ENCODE measurements at regions not wholly inside any gene's neighbourhood (a gene's known extent, or its start where the extent isn't known, plus 50 kb on each side); places are given as distances from the start of the nearest gene placed in this dataset.

- peaks cover 6% of the 10 kb centered on the region for H3K9me3 Mint-ChIP-seq (ENCODE audit: low read depth)
- H3K4me1 Mint-ChIP-seq (ENCODE audit: low read depth), result no peaks in the 10 kb centered on the region
- no peak for DNase-seq (ENCODE audit: low spot score, unreplicated experiment)
- peaks cover 1% of the 10 kb centered on the region for H3K36me3 Mint-ChIP-seq (ENCODE audit: insufficient read depth)
- TF ChIP-seq, protein P1, sequence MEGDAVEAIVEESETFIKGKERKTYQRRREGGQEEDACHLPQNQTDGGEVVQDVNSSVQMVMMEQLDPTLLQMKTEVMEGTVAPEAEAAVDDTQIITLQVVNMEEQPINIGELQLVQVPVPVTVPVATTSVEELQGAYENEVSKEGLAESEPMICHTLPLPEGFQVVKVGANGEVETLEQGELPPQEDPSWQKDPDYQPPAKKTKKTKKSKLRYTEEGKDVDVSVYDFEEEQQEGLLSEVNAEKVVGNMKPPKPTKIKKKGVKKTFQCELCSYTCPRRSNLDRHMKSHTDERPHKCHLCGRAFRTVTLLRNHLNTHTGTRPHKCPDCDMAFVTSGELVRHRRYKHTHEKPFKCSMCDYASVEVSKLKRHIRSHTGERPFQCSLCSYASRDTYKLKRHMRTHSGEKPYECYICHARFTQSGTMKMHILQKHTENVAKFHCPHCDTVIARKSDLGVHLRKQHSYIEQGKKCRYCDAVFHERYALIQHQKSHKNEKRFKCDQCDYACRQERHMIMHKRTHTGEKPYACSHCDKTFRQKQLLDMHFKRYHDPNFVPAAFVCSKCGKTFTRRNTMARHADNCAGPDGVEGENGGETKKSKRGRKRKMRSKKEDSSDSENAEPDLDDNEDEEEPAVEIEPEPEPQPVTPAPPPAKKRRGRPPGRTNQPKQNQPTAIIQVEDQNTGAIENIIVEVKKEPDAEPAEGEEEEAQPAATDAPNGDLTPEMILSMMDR (IDR thresholded peaks at IDR 0.05; ENCODE audit: unreplicated experiment), result no peak
- no peak overlapping the region for H3K27ac Mint-ChIP-seq
- H3K4me3 Mint-ChIP-seq (ENCODE audit: low read depth), result no peak overlapping the region
- no peaks in the 10 kb centered on the region for H3K27me3 Mint-ChIP-seq
Measured at GRCh38 chr3:6510713-6511112, 350.2 kb upstream of the GRM7 start.

DNA sequence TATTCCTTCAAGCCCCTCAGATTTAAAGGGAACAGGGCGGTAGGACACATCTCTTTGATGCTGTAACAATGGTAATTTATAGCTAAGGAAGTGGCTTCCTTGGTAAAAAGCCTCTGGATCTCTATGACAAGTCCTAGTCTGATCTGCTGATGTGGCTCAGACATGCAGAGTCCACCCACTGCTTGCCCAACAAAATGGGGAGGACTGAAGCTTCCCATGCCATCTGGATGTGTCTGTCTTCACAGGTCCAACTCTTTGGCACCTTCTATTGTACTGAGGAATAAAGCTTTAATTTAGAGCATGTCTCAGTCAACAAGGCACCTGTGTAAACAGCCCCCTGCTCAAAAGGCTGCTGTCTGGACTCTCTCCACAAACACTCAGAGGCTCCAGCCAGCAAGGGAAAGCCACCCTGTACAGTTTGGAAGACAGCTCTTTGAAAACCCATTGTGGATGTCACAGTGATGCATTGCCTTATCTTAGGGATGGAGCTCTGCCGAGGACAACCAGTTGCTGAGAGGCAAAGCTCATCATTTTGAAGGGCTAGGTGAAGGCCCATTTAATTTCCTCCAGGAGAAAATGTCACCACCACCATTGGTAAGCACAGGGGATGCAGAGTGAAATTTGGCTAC lies 348.6 kb upstream of the GRM7 start:
- Mint-ChIP-seq H3K27me3 (no peaks in the 10 kb centered on the region), H3K9me3 (ENCODE audit: low read depth) (peaks cover 4% of the 10 kb centered on the region), H3K4me3 (ENCODE audit: low read depth) (no peak overlapping the region), H3K4me1 (ENCODE audit: low read depth) (no peaks in the 10 kb centered on the region), H3K27ac (no peak overlapping the region), H3K36me3 (ENCODE audit: insufficient read depth) (peaks cover 1% of the 10 kb centered on the region)
- no peak for DNase-seq (ENCODE audit: low spot score, unreplicated experiment)
- TF ChIP-seq, protein P1 (IDR thresholded peaks at IDR 0.05; ENCODE audit: unreplicated experiment), result no peak

DNA sequence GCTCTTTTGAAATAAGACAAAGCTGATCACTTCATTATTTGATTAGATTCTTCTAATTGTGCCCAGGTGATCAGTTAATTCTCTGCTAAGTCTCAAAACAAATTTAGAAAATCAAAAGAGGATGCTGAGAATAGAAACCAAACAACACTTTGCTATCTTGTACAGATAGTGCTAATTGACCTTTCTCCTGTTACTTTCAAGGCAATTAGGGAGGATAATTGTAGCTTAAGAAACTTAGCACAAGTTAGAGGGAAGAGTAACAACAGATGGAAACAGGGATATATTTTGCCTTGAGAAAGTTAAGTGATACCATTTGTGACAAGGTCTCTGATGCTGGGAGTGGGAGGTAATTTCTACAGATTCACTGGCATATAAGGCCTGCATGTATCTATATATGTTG lies 344.8 kb upstream of the GRM7 start:
- no peaks in the 10 kb centered on the region for H3K4me1 Mint-ChIP-seq (ENCODE audit: low read depth)
- H3K9me3 Mint-ChIP-seq (ENCODE audit: low read depth), result peaks cover 8% of the 10 kb centered on the region
- DNase-seq (ENCODE audit: low spot score, unreplicated experiment), result no peak
- TF ChIP-seq, protein P1 (IDR thresholded peaks at IDR 0.05; ENCODE audit: unreplicated experiment), result no peak
- no peak overlapping the region for H3K27ac Mint-ChIP-seq
- no peak overlapping the region for H3K4me3 Mint-ChIP-seq (ENCODE audit: low read depth)
- no peaks in the 10 kb centered on the region for H3K36me3 Mint-ChIP-seq (ENCODE audit: insufficient read depth)
- no peaks in the 10 kb centered on the region for H3K27me3 Mint-ChIP-seq

- no peak overlapping the region for H3K4me3 Mint-ChIP-seq (ENCODE audit: low read depth)
- H3K27me3 Mint-ChIP-seq, result no peaks in the 10 kb centered on the region
- H3K27ac Mint-ChIP-seq, result peak overlapping the region; percentile 54
- no peaks in the 10 kb centered on the region for H3K4me1 Mint-ChIP-seq (ENCODE audit: low read depth)
- no peaks in the 10 kb centered on the region for H3K36me3 Mint-ChIP-seq (ENCODE audit: insufficient read depth)
- DNase-seq (ENCODE audit: low spot score, unreplicated experiment), result no peak
- H3K9me3 Mint-ChIP-seq (ENCODE audit: low read depth), result peaks cover 8% of the 10 kb centered on the region
- TF ChIP-seq, protein P1 (IDR thresholded peaks at IDR 0.05; ENCODE audit: unreplicated experiment), result no peak
Measured at GRCh38 chr3:6516694-6517093, 344.2 kb upstream of the GRM7 start.

DNA sequence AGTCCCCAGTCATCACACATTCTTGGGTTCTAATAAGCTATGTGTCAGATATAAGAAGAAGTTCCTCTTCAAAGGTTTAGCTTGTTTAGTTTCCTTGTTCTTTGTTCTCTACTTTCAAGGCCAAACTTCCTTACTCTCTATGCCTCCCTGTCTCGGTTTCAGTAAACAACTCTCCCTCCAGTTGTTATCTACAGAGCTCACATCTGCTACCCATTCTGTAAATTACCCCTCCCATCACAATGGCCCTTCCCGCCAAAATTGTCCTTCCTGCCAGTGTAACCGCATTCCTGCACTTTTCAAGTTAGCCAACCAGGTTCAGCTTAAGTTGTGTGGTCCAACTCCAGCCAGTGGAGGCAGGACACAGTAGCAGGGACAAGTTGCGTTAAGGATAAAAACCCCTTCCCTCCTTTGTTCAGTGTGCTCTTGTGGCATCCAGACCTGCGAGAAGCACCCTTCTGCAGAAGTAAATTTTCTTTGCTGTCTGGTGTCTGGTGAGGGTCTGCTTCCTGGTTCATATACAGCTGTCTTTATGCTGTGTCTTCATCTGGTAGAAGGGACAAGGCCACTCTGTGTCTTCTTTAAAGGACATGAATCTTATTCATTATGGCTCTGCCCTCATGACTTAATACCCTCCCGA lies 342.1 kb upstream of the GRM7 start:
- Mint-ChIP-seq H3K27me3 (no peaks in the 10 kb centered on the region), H3K9me3 (ENCODE audit: low read depth) (peaks cover 8% of the 10 kb centered on the region), H3K27ac (no peak overlapping the region), H3K36me3 (ENCODE audit: insufficient read depth) (no peaks in the 10 kb centered on the region), H3K4me3 (ENCODE audit: low read depth) (no peak overlapping the region), H3K4me1 (ENCODE audit: low read depth) (no peaks in the 10 kb centered on the region)
- DNase-seq (ENCODE audit: low spot score, unreplicated experiment), result no peak
- TF ChIP-seq, protein P1 (IDR thresholded peaks at IDR 0.05; ENCODE audit: unreplicated experiment), result no peak
